ENCODE measurements at regions not wholly inside any gene's neighbourhood (a gene's known extent, or its start where the extent isn't known, plus 50 kb on each side); places are given as distances from the start of the nearest gene placed in this dataset.

GRCh38 chr11:92140021-92140420 is 84.6 kb upstream of the FAT3 start:
- no peak overlapping the region for H3K14ac ChIP-seq (replicated peaks; ENCODE audit: low read depth, low read length)
- no peaks in the 10 kb centered on the region for H3K9me3 ChIP-seq (ENCODE audit: control insufficient read depth, insufficient read depth, low read length)
- dilution Hi-C loops (cut with HindIII; ENCODE audit: low sequenced_read_pairs, unreplicated experiment) = no loop called here
- no peak overlapping the region for H3K27ac ChIP-seq (ENCODE audit: insufficient read depth, low read length)
- H3K9me1 ChIP-seq (ENCODE audit: insufficient read depth, low read length) = no peaks in the 10 kb centered on the region
- no peak overlapping the region for H4K8ac ChIP-seq (ENCODE audit: low read depth in 2 of 2, low read length in 2 of 2)
- no peaks in the 10 kb centered on the region for H4K20me1 ChIP-seq (ENCODE audit: insufficient read depth, low read length)
- no CpG with 5 or more reads among the region's 2 CpGs for WGBS, 2 experiments (ENCODE audit: extremely low coverage in 2 of 2, insufficient read length in 1 of 2)
- no peaks in the 10 kb centered on the region for H3K79me1 ChIP-seq (ENCODE audit: low read depth in 1 of 2, low read length in 2 of 2)
- intact Hi-C loops (cut with micrococcal nuclease) = no loop called here
- H3K4me3 ChIP-seq (ENCODE audit: insufficient read depth, low read depth, low read length) = no peak overlapping the region
- H3K4ac ChIP-seq (ENCODE audit: low read depth, low read length) = no peak overlapping the region
- no peak overlapping the region for H4K5ac ChIP-seq (ENCODE audit: low read depth, low read length)
- H3K4me1 ChIP-seq (ENCODE audit: control insufficient read depth, insufficient read depth, low read length) = no peaks in the 10 kb centered on the region
- no TSS peak for BruUV-seq (replicated peaks)
- DNase-seq (no peak), ATAC-seq (ENCODE audit: low read depth) (no peak)
- no peak overlapping the region for H3K4me2 ChIP-seq (ENCODE audit: low read depth, low read length)
- H3K56ac ChIP-seq (ENCODE audit: extremely low read depth, insufficient read depth, low read length) = no peak overlapping the region
- H2AK5ac ChIP-seq (ENCODE audit: low read depth, low read length) = no peak overlapping the region
- H2BK120ac ChIP-seq (ENCODE audit: low read depth, low read length) = no peak overlapping the region
- H2BK5ac ChIP-seq (ENCODE audit: low read depth, low read length, poor library complexity, severe bottlenecking) = no peak overlapping the region
- H2AK9ac ChIP-seq (replicated peaks; ENCODE audit: low read depth, low read length, poor library complexity) = no peak overlapping the region
- no peaks in the 10 kb centered on the region for H3K36me3 ChIP-seq (ENCODE audit: control insufficient read depth, insufficient read depth, low read length)
- no peak overlapping the region for H3K9ac ChIP-seq (ENCODE audit: low read depth, low read length)
- ChIA-PET POLR2A (ENCODE audit: unreplicated experiment) (no interaction called here), CTCF (no interaction called here)
- no peak overlapping the region for H2BK15ac ChIP-seq (ENCODE audit: low read depth, low read length)
- H3K18ac ChIP-seq (ENCODE audit: low read depth, low read length) = no peak overlapping the region
- H3K27me3 ChIP-seq (ENCODE audit: control insufficient read depth, insufficient read depth, low read length) = no peaks in the 10 kb centered on the region
- TF ChIP-seq MAFK (IDR thresholded peaks at IDR 0.05; ENCODE audit: low read depth, low read length) (no peak), SMC3 (IDR thresholded peaks at IDR 0.05; ENCODE audit: low read depth, low read length) (no peak), CHD1 (IDR thresholded peaks at IDR 0.05; ENCODE audit: low read depth, low read length) (no peak), USF2 (IDR thresholded peaks at IDR 0.05; ENCODE audit: low read depth, low read length) (no peak), RAD21 (IDR thresholded peaks at IDR 0.05; ENCODE audit: low read length) (no peak), BHLHE40 (IDR thresholded peaks at IDR 0.05; ENCODE audit: low read depth, low read length) (no peak), MAZ (IDR thresholded peaks at IDR 0.05; ENCODE audit: borderline replicate concordance, low read depth, low read length) (no peak), FOS (IDR thresholded peaks at IDR 0.05; ENCODE audit: low read depth, low read length) (no peak), RCOR1 (IDR thresholded peaks at IDR 0.05; ENCODE audit: insufficient replicate concordance, low read length) (no peak), RFX5 (IDR thresholded peaks at IDR 0.05; ENCODE audit: low read depth, low read length) (no peak), MXI1 (IDR thresholded peaks at IDR 0.05; ENCODE audit: borderline replicate concordance, low read depth, low read length) (no peak), CEBPB (IDR thresholded peaks at IDR 0.05; ENCODE audit: low read depth, low read length) (no peak), POLR2A (IDR thresholded peaks at IDR 0.05; ENCODE audit: low read depth, low read length) (no peak), CTCF (conservative IDR thresholded peaks at IDR 0.05; ENCODE audit: low read depth, low read length) (no peak)
- TF ChIP-seq, protein P1, sequence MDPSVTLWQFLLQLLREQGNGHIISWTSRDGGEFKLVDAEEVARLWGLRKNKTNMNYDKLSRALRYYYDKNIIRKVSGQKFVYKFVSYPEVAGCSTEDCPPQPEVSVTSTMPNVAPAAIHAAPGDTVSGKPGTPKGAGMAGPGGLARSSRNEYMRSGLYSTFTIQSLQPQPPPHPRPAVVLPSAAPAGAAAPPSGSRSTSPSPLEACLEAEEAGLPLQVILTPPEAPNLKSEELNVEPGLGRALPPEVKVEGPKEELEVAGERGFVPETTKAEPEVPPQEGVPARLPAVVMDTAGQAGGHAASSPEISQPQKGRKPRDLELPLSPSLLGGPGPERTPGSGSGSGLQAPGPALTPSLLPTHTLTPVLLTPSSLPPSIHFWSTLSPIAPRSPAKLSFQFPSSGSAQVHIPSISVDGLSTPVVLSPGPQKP (IDR thresholded peaks at IDR 0.05; ENCODE audit: borderline replicate concordance, low read depth, low read length) = no peak
- no peak overlapping the region for H4K91ac ChIP-seq (ENCODE audit: insufficient read depth, low read depth, low read length)
- in situ Hi-C loops (cut with MboI; ENCODE audit: low sequenced_read_pairs) = no loop called here
- H3K23ac ChIP-seq (ENCODE audit: low read depth, low read length) = no peak overlapping the region
- no peak overlapping the region for H2AFZ ChIP-seq (replicated peaks; ENCODE audit: low read length, poor library complexity)
- H2BK20ac ChIP-seq (ENCODE audit: low read depth, low read length) = no peak overlapping the region

All from IMR-90 (cell line).